GM23338 (cell line): ENCODE measurements at regions not wholly inside any gene's neighbourhood (a gene's known extent, or its start where the extent isn't known, plus 50 kb on each side); places are given as distances from the start of the nearest gene placed in this dataset.

Experiments used
- ATAC-seq: fragments of 200-7000 bp; cut with Tn5 transposase; 3 replicates; pipeline ENCODE4 v1.9.1; 2020
- DNase-seq: peaks from one replicate; pipeline ENCODE4 v3.0.0-alpha.2; 2015; ENCODE audit warnings: low spot score
- H2AFZ ChIP-seq: fragments of 200-600 bp; sonication (generic); 2 replicates; pipeline ENCODE4 v1.8.0; 2016; ENCODE audit warnings: antibody characterized with exemption, mild to moderate bottlenecking, moderate library complexity
- H3F3A ChIP-seq: fragments of 200-600 bp; sonication (generic); replicated peaks from 2 replicates; pipeline ENCODE4 v1.8.0; 2017; ENCODE audit warnings: antibody characterized with exemption, mixed run types, low read depth
- H3K27ac ChIP-seq: fragments of 200-600 bp; sonication (generic); 2 replicates; pipeline ENCODE4 v1.6.1; 2016; ENCODE audit warnings: low read depth
- H3K27me3 ChIP-seq: fragments of 200-600 bp; sonication (generic); 2 replicates; pipeline ENCODE4 v1.8.0; 2016; ENCODE audit warnings: mild to moderate bottlenecking, mixed run types, moderate library complexity; ENCODE audit not compliant: insufficient read depth
- H3K36me3 ChIP-seq: fragments of 200-600 bp; sonication (generic); 2 replicates; pipeline ENCODE4 v1.8.0; 2016; ENCODE audit warnings: mild to moderate bottlenecking; ENCODE audit not compliant: insufficient read depth
- H3K4me1 ChIP-seq: fragments of 200-600 bp; sonication (generic); 2 replicates; pipeline ENCODE4 v1.8.0; 2016; ENCODE audit warnings: mild to moderate bottlenecking, moderate library complexity; ENCODE audit not compliant: insufficient read depth
- H3K4me2 ChIP-seq: fragments of 200-600 bp; sonication (generic); 2 replicates; pipeline ENCODE4 v1.7.1; 2017; ENCODE audit warnings: mixed run types
- H3K4me3 ChIP-seq: fragments of 200-600 bp; sonication (generic); 2 replicates; pipeline ENCODE4 v1.6.1; 2016; ENCODE audit warnings: mixed run types
- H3K79me2 ChIP-seq: fragments of 200-600 bp; sonication (generic); replicated peaks from 2 replicates; pipeline ENCODE4 v1.8.0; 2017; ENCODE audit warnings: mild to moderate bottlenecking; ENCODE audit not compliant: insufficient read depth
- H3K9me2 ChIP-seq: fragments of 200-600 bp; sonication (generic); 2 replicates; pipeline ENCODE4 v1.8.0; 2017; ENCODE audit not compliant: insufficient read depth
- H4K20me1 ChIP-seq: fragments of 200-600 bp; sonication (generic); replicated peaks from 2 replicates; pipeline ENCODE4 v1.8.0; 2017; ENCODE audit warnings: mild to moderate bottlenecking; ENCODE audit not compliant: insufficient read depth
- H3K27ac Mint-ChIP-seq: 2 replicates; pipeline ENCODE4 v1.8.0; 2020; ENCODE audit warnings: inconsistent platforms, mild to moderate bottlenecking, moderate library complexity, mixed read lengths
- H3K27me3 Mint-ChIP-seq: 3 replicates; pipeline ENCODE4 v1.8.0; 2022; ENCODE audit warnings: low read depth, mild to moderate bottlenecking, moderate library complexity, mixed read lengths, inconsistent platforms; ENCODE audit not compliant: insufficient read depth, poor library complexity
- H3K36me3 Mint-ChIP-seq: 3 replicates; pipeline ENCODE4 v1.8.0; 2021; ENCODE audit warnings: low read depth, mild to moderate bottlenecking, inconsistent platforms, moderate library complexity, mixed read lengths
- H3K4me1 Mint-ChIP-seq: 3 replicates; pipeline ENCODE4 v1.8.0; 2020; ENCODE audit warnings: mild to moderate bottlenecking, inconsistent platforms, mixed read lengths
- H3K4me3 Mint-ChIP-seq: 3 replicates; pipeline ENCODE4 v1.8.0; 2021; ENCODE audit warnings: moderate library complexity, mild to moderate bottlenecking, inconsistent platforms, mixed read lengths
- H3K9me3 Mint-ChIP-seq: 3 replicates; pipeline ENCODE4 v1.8.0; 2020; ENCODE audit warnings: moderate library complexity, mild to moderate bottlenecking, inconsistent platforms, mixed read lengths
- CTCF ChIP-seq, 2 experiments: fragments of 200-600 bp in 1 of 2; sonication (generic) in 1 of 2; conservative IDR thresholded peaks; 2 replicates each; pipeline versions ENCODE4 v1.5.1 to v1.6.1; 2016 to 2017; ENCODE audit warnings: antibody characterized with exemption in 2 of 2, low read depth in 2 of 2, mild to moderate bottlenecking in 2 of 2, moderate library complexity in 1 of 2
- ETS1 ChIP-seq: IDR thresholded peaks from 2 replicates; pipeline ENCODE4 v1.6.1; 2016; ENCODE audit warnings: antibody characterized with exemption
- EZH2 ChIP-seq: fragments of 200-600 bp; sonication (generic); IDR thresholded peaks from one replicate; pipeline ENCODE4 v1.8.0; 2017; ENCODE audit warnings: antibody characterized with exemption, mild to moderate bottlenecking, low read depth; ENCODE audit not compliant: unreplicated experiment
- EZH2phosphoT487 ChIP-seq: fragments of 200-600 bp; sonication (generic); IDR thresholded peaks from one replicate; pipeline ENCODE4 v1.8.1; 2018; ENCODE audit warnings: antibody characterized with exemption; ENCODE audit not compliant: unreplicated experiment
- REST ChIP-seq: IDR thresholded peaks from one replicate; pipeline ENCODE4 v1.6.1; 2018; ENCODE audit warnings: antibody characterized with exemption; ENCODE audit not compliant: unreplicated experiment
- STAT1 ChIP-seq: IDR thresholded peaks from one replicate; pipeline ENCODE4 v1.6.1; 2016; ENCODE audit warnings: antibody characterized with exemption; ENCODE audit not compliant: unreplicated experiment
- ZNF114 ChIP-seq: fragments of 250-450 bp; sonication (Bioruptor Pico); IDR thresholded peaks from 2 replicates; pipeline ENCODE4 v1.5.0; 2020; ENCODE audit warnings: mild to moderate bottlenecking, moderate library complexity
- ZNF462 ChIP-seq: fragments of 250-450 bp; sonication (Bioruptor Pico); IDR thresholded peaks from 2 replicates; pipeline ENCODE4 v1.5.0; 2020; ENCODE audit warnings: mild to moderate bottlenecking, moderate library complexity

- Mint-ChIP-seq H3K27ac (no peak overlapping the region), H3K36me3 (no peaks in the 10 kb centered on the region; the same call in 2 of the 3 replicates), H3K4me1 (peaks cover 11% of the 10 kb centered on the region; the same call in 2 of the 3 replicates), H3K27me3 (peaks cover 2% of the 10 kb centered on the region), H3K4me3 (no peak overlapping the region), H3K9me3 (no peaks in the 10 kb centered on the region)
- Histone ChIP-seq H3K27me3 (no peaks in the 10 kb centered on the region), H3K4me2 (no peak overlapping the region), H3K4me3 (no peak overlapping the region), H3K79me2 (no peaks in the 10 kb centered on the region), H3F3A (no peaks in the 10 kb centered on the region), H2AFZ (no peak overlapping the region), H3K4me1 (no peaks in the 10 kb centered on the region), H3K36me3 (no peaks in the 10 kb centered on the region), H3K9me2 (peaks cover 9% of the 10 kb centered on the region; the same call in 1 of the 2 replicates), H4K20me1 (no peaks in the 10 kb centered on the region), H3K27ac (no peak overlapping the region)
- TF ChIP-seq STAT1 (no peak), CTCF (conservative IDR thresholded peaks at IDR 0.05; ENCODE audit: low read depth in 2 of 2) (no peak), ZNF114 (no peak), ETS1 (no peak), REST (no peak)
- ATAC-seq (no peak), DNase-seq (no peak)
These were observed 51.7 kb upstream of the LDLRAD3 start for GRCh38 chr11:35892166-35892565.

- Mint-ChIP-seq H3K27me3 (peaks cover 2% of the 10 kb centered on the region), H3K27ac (no peak overlapping the region), H3K9me3 (no peaks in the 10 kb centered on the region), H3K4me1 (peaks cover 11% of the 10 kb centered on the region; the same call in 2 of the 3 replicates), H3K36me3 (no peaks in the 10 kb centered on the region; the same call in 2 of the 3 replicates), H3K4me3 (no peak overlapping the region)
- no peaks in the 10 kb centered on the region for H4K20me1 ChIP-seq
- no peaks in the 10 kb centered on the region for H3K27me3 ChIP-seq
- H3K27ac ChIP-seq = no peak overlapping the region
- DNase-seq = peak; percentile 8
- 0 out of 2 replicates have a peak overlapping the region, but pooled peaks have one; percentile 6 for H2AFZ ChIP-seq
- H3K4me2 ChIP-seq = no peak overlapping the region
- no peaks in the 10 kb centered on the region for H3K36me3 ChIP-seq
- no peaks in the 10 kb centered on the region for H3F3A ChIP-seq
- ATAC-seq = peak; percentile 30; the same call in 1 of the 3 replicates
- no peaks in the 10 kb centered on the region for H3K4me1 ChIP-seq
- no peak overlapping the region for H3K4me3 ChIP-seq
- peaks cover 9% of the 10 kb centered on the region; the same call in 1 of the 2 replicates for H3K9me2 ChIP-seq
- H3K79me2 ChIP-seq = no peaks in the 10 kb centered on the region
- TF ChIP-seq EZH2 (no peak), ZNF462 (CRISPR knock-in tag) (no peak), EZH2phosphoT487 (no peak)
These were observed 49.9 kb upstream of the LDLRAD3 start for GRCh38 chr11:35893796-35894475.
